DOHH2 (cell line): ENCODE measurements at regions not wholly inside any gene's neighbourhood (a gene's known extent, or its start where the extent isn't known, plus 50 kb on each side); places are given as distances from the start of the nearest gene placed in this dataset.

Experiments used
- H3F3A ChIP-seq: fragments of 200-600 bp; sonication (generic), shearing (Covaris generic); 2 replicates; pipeline ENCODE4 v1.6.0; 2016; ENCODE audit warnings: antibody characterized with exemption, mild to moderate bottlenecking; ENCODE audit not compliant: control insufficient read depth, insufficient read depth
- H3K27ac ChIP-seq: fragments of 200-600 bp; sonication (generic); 2 replicates; pipeline ENCODE4 v1.5.1; 2014; ENCODE audit warnings: low read depth, mild to moderate bottlenecking, low read length, moderate library complexity
- H3K27me3 ChIP-seq: fragments of 200-600 bp; sonication (generic); 2 replicates; pipeline ENCODE4 v1.6.1; 2014; ENCODE audit warnings: mild to moderate bottlenecking, low read length, mixed read lengths; ENCODE audit not compliant: control insufficient read depth
- H3K36me3 ChIP-seq: fragments of 200-600 bp; sonication (generic); 2 replicates; pipeline ENCODE4 v1.6.1; 2014; ENCODE audit warnings: mild to moderate bottlenecking, low read length, moderate library complexity, mixed read lengths; ENCODE audit not compliant: control insufficient read depth
- H3K4me1 ChIP-seq: fragments of 200-600 bp; sonication (generic); 2 replicates; pipeline ENCODE4 v1.6.1; 2014; ENCODE audit warnings: mild to moderate bottlenecking, low read length, mixed read lengths; ENCODE audit not compliant: control insufficient read depth
- H3K4me2 ChIP-seq: fragments of 200-600 bp; sonication (generic); 2 replicates; pipeline ENCODE4 v1.6.0; 2014; ENCODE audit warnings: mild to moderate bottlenecking, low read length, moderate library complexity
- H3K4me3 ChIP-seq: fragments of 200-600 bp; sonication (generic); 2 replicates; pipeline ENCODE4 v1.5.1; 2014; ENCODE audit warnings: mild to moderate bottlenecking, low read length, mixed read lengths
- H3K79me2 ChIP-seq: fragments of 200-600 bp; sonication (generic); 2 replicates; pipeline ENCODE4 v1.6.1; 2014; ENCODE audit warnings: mild to moderate bottlenecking, low read length, mixed read lengths; ENCODE audit not compliant: control insufficient read depth
- H3K9me2 ChIP-seq: fragments of 200-600 bp; sonication (generic); replicated peaks from 2 replicates; pipeline ENCODE4 v1.6.1; 2014; ENCODE audit warnings: mild to moderate bottlenecking, low read length, mixed read lengths; ENCODE audit not compliant: control insufficient read depth
- H3K9me3 ChIP-seq: fragments of 200-600 bp; sonication (generic); 2 replicates; pipeline ENCODE4 v1.6.1; 2014; ENCODE audit warnings: antibody characterized with exemption, low read length, mixed read lengths; ENCODE audit not compliant: control insufficient read depth, insufficient read depth
- H4K20me1 ChIP-seq: fragments of 200-600 bp; sonication (generic); 2 replicates; pipeline ENCODE4 v1.6.0; 2014; ENCODE audit warnings: low read depth, mild to moderate bottlenecking, antibody characterized with exemption, low read length, moderate library complexity; ENCODE audit not compliant: control insufficient read depth, insufficient read depth
- EZH2phosphoT487 ChIP-seq: fragments of 200-600 bp; sonication (generic); IDR thresholded peaks from 2 replicates; pipeline ENCODE4 v1.6.1; 2017; ENCODE audit warnings: borderline replicate concordance, mild to moderate bottlenecking, antibody characterized with exemption, low read length, moderate library complexity, mixed read lengths
- TF ChIP-seq, protein P1 (sequence below): fragments of 200-600 bp; sonication (generic); IDR thresholded peaks from one replicate; pipeline ENCODE4 v1.5.1; 2014; ENCODE audit warnings: antibody characterized with exemption, mild to moderate bottlenecking, low read depth, low read length; ENCODE audit not compliant: poor library complexity, severe bottlenecking

DNA sequence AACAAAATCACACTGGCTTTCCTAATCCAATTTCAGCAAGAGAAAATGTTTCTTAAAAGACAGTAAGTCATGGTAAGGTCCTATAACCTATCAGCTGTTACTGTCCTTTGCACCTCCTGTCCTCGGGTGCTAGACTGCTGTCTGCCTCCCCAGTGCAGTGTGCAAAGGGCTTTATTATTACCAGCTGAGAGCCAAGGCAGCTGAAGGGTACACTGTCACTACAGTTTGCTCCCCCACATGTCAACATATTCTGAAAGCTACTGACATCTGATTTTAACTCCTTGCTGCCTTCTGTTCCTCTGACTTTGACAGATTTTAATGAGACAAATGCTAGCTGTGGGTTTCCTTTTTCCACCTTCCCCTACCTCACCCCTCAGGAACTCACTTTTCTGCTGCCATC is 389.4 kb upstream of the SLC24A2 start:
- Histone ChIP-seq H3K79me2 (no peaks in the 10 kb centered on the region), H3F3A (no peaks in the 10 kb centered on the region), H3K4me1 (no peaks in the 10 kb centered on the region), H3K9me3 (no peaks in the 10 kb centered on the region), H3K4me3 (no peak overlapping the region), H4K20me1 (no peaks in the 10 kb centered on the region), H3K9me2 (no peaks in the 10 kb centered on the region), H3K27ac (no peak overlapping the region), H3K36me3 (no peaks in the 10 kb centered on the region), H3K4me2 (no peak overlapping the region), H3K27me3 (no peaks in the 10 kb centered on the region)
- TF ChIP-seq, protein P1, sequence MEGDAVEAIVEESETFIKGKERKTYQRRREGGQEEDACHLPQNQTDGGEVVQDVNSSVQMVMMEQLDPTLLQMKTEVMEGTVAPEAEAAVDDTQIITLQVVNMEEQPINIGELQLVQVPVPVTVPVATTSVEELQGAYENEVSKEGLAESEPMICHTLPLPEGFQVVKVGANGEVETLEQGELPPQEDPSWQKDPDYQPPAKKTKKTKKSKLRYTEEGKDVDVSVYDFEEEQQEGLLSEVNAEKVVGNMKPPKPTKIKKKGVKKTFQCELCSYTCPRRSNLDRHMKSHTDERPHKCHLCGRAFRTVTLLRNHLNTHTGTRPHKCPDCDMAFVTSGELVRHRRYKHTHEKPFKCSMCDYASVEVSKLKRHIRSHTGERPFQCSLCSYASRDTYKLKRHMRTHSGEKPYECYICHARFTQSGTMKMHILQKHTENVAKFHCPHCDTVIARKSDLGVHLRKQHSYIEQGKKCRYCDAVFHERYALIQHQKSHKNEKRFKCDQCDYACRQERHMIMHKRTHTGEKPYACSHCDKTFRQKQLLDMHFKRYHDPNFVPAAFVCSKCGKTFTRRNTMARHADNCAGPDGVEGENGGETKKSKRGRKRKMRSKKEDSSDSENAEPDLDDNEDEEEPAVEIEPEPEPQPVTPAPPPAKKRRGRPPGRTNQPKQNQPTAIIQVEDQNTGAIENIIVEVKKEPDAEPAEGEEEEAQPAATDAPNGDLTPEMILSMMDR: no peak
- no peak for TF ChIP-seq EZH2phosphoT487

GRCh38 chr9:20170122-20170521 is 381.3 kb upstream of the SLC24A2 start:
- no peak overlapping the region for H3K27ac ChIP-seq
- no peaks in the 10 kb centered on the region for H3K9me2 ChIP-seq
- H3K79me2 ChIP-seq: no peaks in the 10 kb centered on the region
- H3K9me3 ChIP-seq: no peaks in the 10 kb centered on the region; the same call in 1 of the 2 replicates
- H3K4me3 ChIP-seq: no peak overlapping the region
- H3F3A ChIP-seq: no peaks in the 10 kb centered on the region
- no peaks in the 10 kb centered on the region for H4K20me1 ChIP-seq
- no peaks in the 10 kb centered on the region for H3K27me3 ChIP-seq
- no peaks in the 10 kb centered on the region for H3K4me1 ChIP-seq
- TF ChIP-seq EZH2phosphoT487: no peak
- TF ChIP-seq, protein P1: no peak
- no peak overlapping the region for H3K4me2 ChIP-seq
- H3K36me3 ChIP-seq: no peaks in the 10 kb centered on the region

DNA sequence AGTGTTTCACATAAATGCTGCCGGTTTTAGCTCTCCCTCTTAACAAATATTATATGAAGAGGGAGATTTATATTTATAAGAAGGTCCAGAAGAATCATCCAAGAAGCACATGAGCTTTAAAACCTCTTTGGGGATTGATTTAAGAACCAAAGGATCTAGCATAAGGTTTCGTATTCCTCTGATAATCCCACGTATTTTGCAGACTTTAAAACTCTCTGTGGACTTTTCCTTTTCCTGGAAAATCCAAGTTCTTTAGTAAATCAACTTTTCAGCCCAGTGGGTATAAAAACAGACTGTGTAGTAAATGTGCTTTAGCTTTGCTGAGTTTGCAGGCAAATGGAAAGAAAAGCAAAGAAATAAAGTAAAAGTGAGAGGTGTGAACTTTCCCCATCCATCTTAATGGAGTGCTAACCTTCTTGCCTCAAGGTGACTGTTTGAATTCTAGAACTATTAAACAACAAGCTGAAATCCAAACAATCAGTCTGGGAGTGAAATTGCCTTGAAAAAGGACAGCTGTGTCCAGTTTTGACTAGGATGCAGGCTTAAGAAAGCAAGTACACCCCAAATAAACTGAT is 363.4 kb upstream of the SLC24A2 start:
- Histone ChIP-seq H3K4me3 (no peak overlapping the region), H3F3A (no peaks in the 10 kb centered on the region), H4K20me1 (no peaks in the 10 kb centered on the region), H3K4me2 (no peak overlapping the region), H3K36me3 (no peaks in the 10 kb centered on the region), H3K27me3 (peaks cover 3% of the 10 kb centered on the region; the same call in 1 of the 2 replicates), H3K9me3 (no peaks in the 10 kb centered on the region; the same call in 1 of the 2 replicates), H3K9me2 (no peaks in the 10 kb centered on the region), H3K4me1 (no peaks in the 10 kb centered on the region), H3K79me2 (no peaks in the 10 kb centered on the region), H3K27ac (no peak overlapping the region)
- TF ChIP-seq, protein P1: no peak
- TF ChIP-seq EZH2phosphoT487: no peak
